GM13977 (cell line): ENCODE measurements at regions not wholly inside any gene's neighbourhood (a gene's known extent, or its start where the extent isn't known, plus 50 kb on each side); places are given as distances from the start of the nearest gene placed in this dataset.
"Not testable (repeated sequence)": the region's sequence is repeated elsewhere in the genome, so short reads cannot be mapped to it uniquely, and the experiment has no call there.

ENCODE experiments used
- DNase-seq: peaks from one replicate; pipeline ENCODE4 v3.0.0; 2012; ENCODE audit warnings: low spot score
- in situ Hi-C: fragments of 300-500 bp; cut with MboI; formaldehyde crosslinking; loops from one replicate; pipeline ENCODE4 v1.12.0; 2022; ENCODE audit warnings: low sequenced_read_pairs, low pct_unique_long_range_greater_than_20kb, mixed read lengths, inconsistent platforms; ENCODE audit not compliant: unreplicated experiment
- TF ChIP-seq, protein P1 (sequence below): IDR thresholded peaks from 2 replicates; pipeline ENCODE4 v1.5.1; 2012; ENCODE audit warnings: mild to moderate bottlenecking, control low read depth; ENCODE audit not compliant: insufficient read depth; ENCODE audit errors: extremely low read depth, missing control alignments

GRCh38 chr21:32083197-32083596 lies 195.7 kb downstream of the MIS18A start:
- TF ChIP-seq, protein P1, sequence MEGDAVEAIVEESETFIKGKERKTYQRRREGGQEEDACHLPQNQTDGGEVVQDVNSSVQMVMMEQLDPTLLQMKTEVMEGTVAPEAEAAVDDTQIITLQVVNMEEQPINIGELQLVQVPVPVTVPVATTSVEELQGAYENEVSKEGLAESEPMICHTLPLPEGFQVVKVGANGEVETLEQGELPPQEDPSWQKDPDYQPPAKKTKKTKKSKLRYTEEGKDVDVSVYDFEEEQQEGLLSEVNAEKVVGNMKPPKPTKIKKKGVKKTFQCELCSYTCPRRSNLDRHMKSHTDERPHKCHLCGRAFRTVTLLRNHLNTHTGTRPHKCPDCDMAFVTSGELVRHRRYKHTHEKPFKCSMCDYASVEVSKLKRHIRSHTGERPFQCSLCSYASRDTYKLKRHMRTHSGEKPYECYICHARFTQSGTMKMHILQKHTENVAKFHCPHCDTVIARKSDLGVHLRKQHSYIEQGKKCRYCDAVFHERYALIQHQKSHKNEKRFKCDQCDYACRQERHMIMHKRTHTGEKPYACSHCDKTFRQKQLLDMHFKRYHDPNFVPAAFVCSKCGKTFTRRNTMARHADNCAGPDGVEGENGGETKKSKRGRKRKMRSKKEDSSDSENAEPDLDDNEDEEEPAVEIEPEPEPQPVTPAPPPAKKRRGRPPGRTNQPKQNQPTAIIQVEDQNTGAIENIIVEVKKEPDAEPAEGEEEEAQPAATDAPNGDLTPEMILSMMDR, result no peak
- DNase-seq, result no peak
- in situ Hi-C loops, result no loop called here

DNA sequence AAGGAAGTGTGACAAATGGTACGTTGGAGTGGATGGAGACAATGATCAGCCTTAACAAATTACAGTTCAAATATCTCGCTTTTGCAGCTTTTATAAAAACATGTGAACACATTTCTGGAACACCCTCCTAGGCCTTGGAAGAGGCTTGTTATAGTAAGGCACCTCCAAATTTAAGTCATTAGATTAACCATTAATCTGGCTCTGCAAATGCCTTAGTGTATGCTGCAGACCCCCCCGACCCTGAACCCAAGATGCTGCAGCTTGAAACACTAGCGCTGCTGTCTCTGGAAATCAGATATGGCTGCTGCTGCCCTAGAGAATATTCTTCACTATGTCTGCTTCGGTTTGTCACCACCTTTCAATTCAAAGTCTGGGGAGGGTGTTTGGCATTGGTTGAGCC lies 196.4 kb downstream of the MIS18A start:
- DNase-seq, result no peak
- TF ChIP-seq, protein P1, result no peak
- in situ Hi-C loops, result no loop called here

DNA sequence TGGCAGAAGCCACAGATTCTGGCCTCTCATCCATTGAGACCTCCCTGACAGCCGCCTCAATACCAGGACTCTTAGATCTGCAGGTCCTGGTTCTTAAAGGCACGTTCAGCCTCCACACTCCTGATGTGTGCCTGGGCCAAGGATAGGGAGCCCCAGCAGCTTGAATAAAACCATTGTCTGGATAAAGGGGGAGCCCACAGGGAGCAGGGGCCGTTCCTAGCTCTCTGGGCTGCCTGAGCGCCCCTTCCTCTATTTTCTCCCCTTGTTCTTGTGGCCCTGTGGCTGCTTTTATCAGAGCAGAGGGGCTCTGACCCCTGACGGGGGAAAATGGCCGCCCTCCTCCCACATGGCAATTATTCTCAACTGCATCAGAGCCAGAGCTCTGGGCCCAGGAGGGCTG lies 200.8 kb downstream of the HUNK start:
- no peak for DNase-seq
- TF ChIP-seq, protein P1, result no peak
- in situ Hi-C loops, result no loop called here

DNA sequence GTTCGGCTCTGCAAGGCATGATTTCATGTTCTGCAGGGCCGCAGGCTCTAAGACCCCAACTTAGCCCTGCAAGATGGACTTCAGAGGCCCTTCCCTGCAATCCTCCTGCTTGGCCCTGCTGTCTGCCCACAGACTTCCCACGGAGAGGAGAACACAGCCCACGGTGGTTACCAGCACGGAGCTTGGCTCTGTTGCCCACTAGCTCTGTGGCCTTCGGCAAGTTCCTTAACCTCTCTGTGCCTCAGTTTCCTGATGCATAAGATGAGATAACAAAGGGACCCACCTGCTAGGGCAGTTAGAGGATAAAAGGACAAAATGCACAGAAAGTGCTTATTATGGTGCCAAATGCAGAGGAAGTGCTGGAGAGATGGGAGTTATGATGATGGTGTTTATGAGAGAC lies 200.4 kb downstream of the HUNK start:
- in situ Hi-C loops, result no loop called here
- no peak for DNase-seq
- TF ChIP-seq, protein P1, result no peak

DNA sequence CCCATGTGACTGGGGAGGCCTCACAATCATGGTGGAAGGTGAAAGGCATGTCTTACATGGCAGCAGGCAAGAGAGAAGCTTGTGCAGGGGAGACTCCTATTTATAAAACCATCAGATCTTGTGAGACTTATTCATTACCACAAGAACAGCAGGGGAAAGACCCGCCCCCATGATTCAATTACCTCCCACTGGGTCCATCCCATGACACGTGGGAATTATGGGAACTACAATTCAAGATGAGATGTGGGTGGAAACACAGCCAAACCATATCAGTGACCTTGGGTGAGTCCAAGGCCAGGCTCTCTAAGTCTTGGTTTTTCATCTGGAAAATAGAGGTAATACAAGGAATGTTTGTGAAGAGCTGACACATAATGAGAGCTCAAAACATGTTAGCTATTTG lies 198.8 kb downstream of the HUNK start:
- DNase-seq, in situ Hi-C loops: not testable (repeated sequence)

- no peak for DNase-seq
- TF ChIP-seq, protein P1, result no peak
- in situ Hi-C loops, result no loop called here
Measured at GRCh38 chr21:32070676-32071330, 198.0 kb downstream of the HUNK start.

- TF ChIP-seq, protein P1, result no peak
- in situ Hi-C loops, result no loop called here
- DNase-seq, result no peak
Measured at GRCh38 chr21:32070126-32070525, 197.3 kb downstream of the HUNK start.
